GM18519 (cell line): ENCODE measurements at regions not wholly inside any gene's neighbourhood (a gene's known extent, or its start where the extent isn't known, plus 50 kb on each side); places are given as distances from the start of the nearest gene placed in this dataset.
"Not testable (repeated sequence)": the region's sequence is repeated elsewhere in the genome, so short reads cannot be mapped to it uniquely, and the experiment has no call there.

ENCODE experiments used
- ATAC-seq: cut with Tn5 transposase; IDR thresholded peaks from one replicate; pipeline ENCODE4 v1.9.1; 2021; ENCODE audit warnings: mild to moderate bottlenecking, moderate library complexity; ENCODE audit not compliant: unreplicated experiment, low FRiP score

- ATAC-seq: no peak
Measured at GRCh38 chr7:68730194-68730593, 868.1 kb upstream of the AUTS2 start.

GRCh38 chr7:68730964-68731363 lies 867.3 kb upstream of the AUTS2 start:
- no peak for ATAC-seq

GRCh38 chr7:68733219-68734153 lies 864.8 kb upstream of the AUTS2 start:
- no peak for ATAC-seq

GRCh38 chr7:68734431-68734830 lies 863.8 kb upstream of the AUTS2 start:
- ATAC-seq: no peak

DNA sequence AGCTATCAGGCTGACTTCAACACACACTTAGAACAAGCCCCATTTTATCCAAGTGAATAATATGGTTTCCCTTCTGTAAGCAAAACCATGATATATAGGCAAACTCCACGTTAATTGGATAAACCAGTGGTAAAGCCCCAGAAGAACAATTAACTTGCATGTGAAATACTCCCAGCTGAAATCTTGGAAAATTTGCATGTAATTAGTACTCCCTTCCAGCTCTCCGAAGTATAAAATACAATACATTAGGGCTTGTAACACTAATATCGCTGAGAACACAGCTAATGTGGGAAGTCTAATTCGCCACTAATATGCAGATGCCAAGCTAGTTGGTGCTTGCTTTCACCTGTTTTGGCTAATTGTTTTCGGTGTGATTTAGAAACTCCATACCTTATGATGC lies 859.0 kb upstream of the AUTS2 start:
- ATAC-seq: no peak

GRCh38 chr7:68744036-68744435 lies 854.2 kb upstream of the AUTS2 start:
- no peak for ATAC-seq

DNA sequence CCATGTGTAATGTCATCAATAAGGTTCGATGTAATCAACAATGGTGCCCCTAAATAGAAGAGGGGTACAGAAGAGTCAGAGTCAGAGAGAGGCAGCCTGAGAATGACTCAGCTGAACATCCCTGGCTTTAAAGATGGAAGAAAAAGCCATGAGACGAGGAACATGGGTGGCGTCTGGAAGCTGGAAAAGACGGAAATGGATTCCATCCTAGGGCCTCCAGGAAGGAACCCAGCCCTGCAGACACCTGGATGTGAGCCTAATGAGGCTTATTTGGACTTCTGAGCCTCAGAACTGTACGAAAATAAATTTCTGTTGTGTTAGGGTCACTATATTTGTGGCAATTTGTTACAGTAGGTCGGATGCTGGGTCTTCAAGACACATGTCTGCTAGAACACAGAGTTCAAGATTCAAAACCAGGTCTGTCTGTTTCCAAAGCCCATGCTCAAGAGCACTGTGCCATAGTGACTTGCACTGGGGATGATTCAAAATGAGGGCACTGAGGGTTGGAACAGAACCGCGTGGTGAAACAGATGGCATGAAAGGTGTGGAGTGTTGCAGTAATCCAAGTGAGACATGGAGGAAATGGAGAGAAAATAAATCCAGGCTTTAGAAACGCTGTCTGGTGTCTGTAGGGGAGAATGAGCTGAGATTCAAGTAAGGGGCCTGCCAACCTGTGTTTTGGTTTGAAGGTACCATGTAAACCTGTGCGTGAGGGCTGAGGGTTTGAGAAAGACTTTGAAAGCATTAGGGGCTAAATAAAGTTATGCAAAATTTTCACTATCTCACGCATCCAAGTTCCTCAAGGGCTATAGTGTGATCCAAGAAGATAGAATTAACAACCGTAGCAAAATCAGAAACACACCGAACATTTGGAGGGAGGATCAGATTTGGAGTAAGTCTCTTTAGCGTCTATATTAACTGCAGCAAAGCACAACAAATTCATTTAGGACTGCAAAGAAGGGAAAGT lies 849.1 kb upstream of the AUTS2 start:
- no peak for ATAC-seq

- no peak for ATAC-seq
Measured at GRCh38 chr7:68752485-68753178, 845.6 kb upstream of the AUTS2 start.

GRCh38 chr7:68754414-68754813 lies 843.9 kb upstream of the AUTS2 start:
- no peak for ATAC-seq

GRCh38 chr7:68756986-68757495 lies 841.2 kb upstream of the AUTS2 start:
- no peak for ATAC-seq

DNA sequence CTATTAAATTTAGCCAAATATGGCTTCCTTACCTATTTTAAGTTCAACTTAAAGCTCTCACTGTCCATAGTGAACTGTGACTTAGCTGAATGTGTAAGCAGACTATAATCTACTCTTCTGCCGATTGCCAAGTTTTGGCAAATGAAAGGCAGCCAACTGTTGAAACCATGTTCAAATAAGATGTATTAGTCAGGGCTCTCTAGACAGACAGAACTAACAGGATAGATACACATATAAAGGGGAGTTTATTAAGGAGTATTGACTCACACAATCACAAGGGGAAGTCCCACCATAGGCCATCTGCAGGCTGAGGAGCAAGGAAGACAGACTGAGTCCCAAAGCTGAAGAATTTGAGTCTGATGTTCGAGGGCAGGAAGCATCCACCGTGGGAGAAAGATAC lies 837.7 kb upstream of the AUTS2 start:
- ATAC-seq: no peak

DNA sequence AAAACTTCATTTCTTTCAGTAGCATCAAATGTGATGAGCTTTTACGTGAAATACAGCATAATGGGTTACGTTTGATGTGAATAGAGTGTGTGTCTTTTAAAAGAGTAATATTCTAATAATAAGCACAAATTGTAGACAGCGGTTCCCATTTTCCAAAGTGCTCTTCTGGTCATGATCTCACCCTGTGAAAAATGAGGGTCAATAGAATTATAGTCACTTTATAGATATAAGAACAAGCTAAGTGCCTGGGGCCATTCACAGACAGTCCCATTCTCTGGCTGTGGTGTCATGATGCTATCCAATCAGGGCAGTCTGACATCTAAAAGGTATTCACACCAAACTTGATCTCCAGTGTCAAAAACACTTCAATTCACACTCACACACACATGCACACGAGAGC lies 830.8 kb upstream of the AUTS2 start:
- no peak for ATAC-seq

GRCh38 chr7:68770649-68771048 lies 827.6 kb upstream of the AUTS2 start:
- ATAC-seq: no peak

DNA sequence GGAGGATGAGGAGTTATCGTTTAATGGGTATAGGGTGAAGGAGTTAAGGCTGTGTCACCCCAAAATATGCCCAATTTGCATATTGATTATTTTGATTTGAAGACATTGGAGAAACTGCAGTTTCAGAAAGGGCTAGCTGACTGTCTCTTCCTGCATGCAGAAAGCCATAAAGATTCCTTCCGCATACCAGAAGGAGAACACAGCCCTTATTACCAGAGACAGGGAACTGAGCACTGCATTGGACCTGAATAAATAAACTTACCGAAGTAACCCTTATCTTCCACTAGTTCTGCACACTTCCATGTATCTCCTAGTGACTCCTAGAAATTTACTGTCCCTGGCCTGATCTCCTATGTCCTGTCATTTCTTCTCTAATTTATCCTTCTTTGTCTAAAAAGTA lies 821.9 kb upstream of the AUTS2 start:
- ATAC-seq: no peak

DNA sequence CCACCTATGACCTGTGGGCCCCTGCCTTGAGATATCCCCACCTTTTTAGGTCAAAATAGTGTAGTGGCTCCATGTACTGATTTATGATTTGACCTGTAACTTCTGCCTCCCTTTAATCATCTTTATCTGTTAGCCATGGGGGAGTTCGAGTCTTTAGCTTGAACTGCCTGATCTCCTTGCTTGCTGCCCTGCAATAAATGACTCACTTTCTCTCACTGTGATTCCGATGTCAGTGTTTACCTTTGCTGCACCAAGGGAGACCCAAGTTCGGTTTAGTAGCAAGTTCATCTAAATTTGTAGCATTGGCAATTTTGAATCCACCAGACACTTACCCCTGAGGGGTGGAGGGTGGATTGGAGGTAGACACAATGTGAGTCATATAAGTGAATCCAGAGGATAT lies 814.6 kb upstream of the AUTS2 start:
- ATAC-seq: no peak

GRCh38 chr7:68785036-68785435 lies 813.2 kb upstream of the AUTS2 start:
- ATAC-seq: no peak

- ATAC-seq: no peak
Measured at GRCh38 chr7:68787566-68787965, 810.7 kb upstream of the AUTS2 start.

- ATAC-seq: not testable (repeated sequence)
Measured at GRCh38 chr7:68788529-68788928, 809.7 kb upstream of the AUTS2 start.

DNA sequence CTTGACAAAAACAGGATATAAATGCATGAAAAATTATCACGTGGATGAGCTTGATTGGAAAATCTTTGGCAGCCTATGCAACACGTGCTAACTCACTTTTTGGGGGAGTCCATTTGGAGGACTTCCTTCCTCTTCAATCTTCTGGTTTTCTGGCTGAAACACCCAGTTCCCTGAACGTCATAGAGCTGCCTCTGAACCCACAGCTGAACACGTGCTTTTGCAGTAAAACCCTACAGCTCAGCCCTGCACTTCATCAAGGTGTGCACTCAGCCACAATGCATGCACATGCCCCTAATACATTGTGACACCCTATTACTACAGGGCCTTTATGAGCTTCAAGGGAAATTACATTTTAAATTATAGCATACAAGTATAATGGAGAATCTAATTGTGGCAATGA lies 808.7 kb upstream of the AUTS2 start:
- ATAC-seq: no peak

DNA sequence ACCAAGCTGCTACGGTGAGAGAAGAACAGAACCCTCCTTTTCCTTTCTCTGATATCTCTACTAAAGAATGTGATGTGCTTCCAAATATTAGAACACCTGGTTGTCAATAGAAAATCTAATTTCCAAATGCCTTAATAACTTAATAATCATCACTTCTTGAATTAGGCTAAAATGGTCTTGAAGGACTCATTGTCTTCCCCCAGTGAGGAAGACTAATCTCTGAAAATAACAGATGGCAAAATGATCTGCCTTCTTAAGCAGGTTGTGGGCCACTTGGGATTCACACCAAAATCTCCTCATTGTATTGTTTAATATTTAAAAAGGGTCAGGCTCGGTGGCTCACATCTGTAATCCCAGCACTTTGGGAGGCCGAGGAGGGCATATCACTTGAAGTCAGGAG lies 805.9 kb upstream of the AUTS2 start:
- ATAC-seq: no peak

GRCh38 chr7:68793513-68793912 lies 804.8 kb upstream of the AUTS2 start:
- ATAC-seq: no peak
